ENCODE measurements at regions not wholly inside any gene's neighbourhood (a gene's known extent, or its start where the extent isn't known, plus 50 kb on each side); places are given as distances from the start of the nearest gene placed in this dataset.
A peak's percentile ranks its signal among the peaks of the same experiment; 100 is the strongest.

- Histone ChIP-seq H3K36me3 (no peaks in the 10 kb centered on the region), H3K27ac (replicated peaks) (peak overlapping the region; percentile 64), H3K4me3 (no peak overlapping the region), H3K27me3 (ENCODE audit: low read depth) (no peaks in the 10 kb centered on the region), H3K9me3 (replicated peaks) (peaks cover 5% of the 10 kb centered on the region), H3K4me1 (peaks cover 9% of the 10 kb centered on the region)
- DNase-seq: peak; percentile 27
- intact Hi-C loops (cut with micrococcal nuclease): no loop called here
- no peak for TF ChIP-seq CTCF (IDR thresholded peaks at IDR 0.05; ENCODE audit: borderline replicate concordance)
Observed at GRCh38 chr1:178594133-178594532, 81.2 kb downstream of the TEX35 start.

DNA sequence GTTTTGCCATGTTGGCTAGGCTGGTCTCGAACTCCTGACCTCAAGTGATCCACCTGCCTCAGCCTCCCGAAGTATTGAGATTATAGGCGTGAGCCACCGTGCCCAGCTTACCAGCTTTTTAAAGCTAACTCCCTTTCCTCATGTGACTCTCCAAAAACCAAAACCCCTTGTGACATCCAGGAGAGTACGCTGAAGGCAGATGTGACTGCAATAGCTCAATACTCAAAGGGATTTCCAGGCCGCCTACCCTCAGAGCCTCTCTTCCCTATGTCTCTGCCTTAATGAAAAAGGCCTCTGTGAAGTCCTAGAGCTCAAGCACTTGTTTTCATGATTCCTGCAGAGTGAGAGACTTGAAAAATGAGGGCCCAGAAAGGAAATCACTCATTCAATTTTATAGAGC is 82.6 kb downstream of the TEX35 start:
- Histone ChIP-seq H3K27me3 (ENCODE audit: low read depth) (no peaks in the 10 kb centered on the region), H3K9me3 (replicated peaks) (peaks cover 5% of the 10 kb centered on the region), H3K4me3 (no peak overlapping the region), H3K4me1 (peaks cover 9% of the 10 kb centered on the region), H3K27ac (replicated peaks) (no peak overlapping the region), H3K36me3 (no peaks in the 10 kb centered on the region)
- no peak for DNase-seq
- intact Hi-C loops (cut with micrococcal nuclease): no loop called here
- no peak for TF ChIP-seq CTCF (IDR thresholded peaks at IDR 0.05; ENCODE audit: borderline replicate concordance)

DNA sequence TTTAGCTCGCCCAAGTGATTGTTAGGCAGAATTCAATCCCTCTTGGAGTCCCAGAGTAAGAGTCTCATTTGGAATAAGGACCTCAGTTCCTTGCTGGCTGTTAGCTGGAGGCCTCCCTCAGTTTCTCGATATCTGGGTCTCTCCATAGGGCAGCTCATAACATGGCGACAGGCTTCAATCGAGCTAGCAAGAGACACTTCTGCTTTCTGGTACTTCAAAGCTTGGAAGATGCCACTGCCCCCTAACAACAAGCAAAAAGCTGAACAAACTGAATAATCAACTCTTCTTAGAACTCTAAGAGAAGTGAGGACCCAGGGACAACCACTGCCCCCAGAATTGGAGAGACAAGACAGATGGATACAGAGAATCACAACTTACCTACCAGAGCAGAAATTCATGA is 86.2 kb downstream of the TEX35 start:
- intact Hi-C loops (cut with micrococcal nuclease): no loop called here
- DNase-seq: no peak
- H3K4me1 ChIP-seq: peaks cover under 1% of the 10 kb centered on the region
- H3K27me3 ChIP-seq (ENCODE audit: low read depth): no peaks in the 10 kb centered on the region
- H3K9me3 ChIP-seq (replicated peaks): no peaks in the 10 kb centered on the region
- no peak for TF ChIP-seq CTCF (IDR thresholded peaks at IDR 0.05; ENCODE audit: borderline replicate concordance)
- H3K27ac ChIP-seq (replicated peaks): no peak overlapping the region
- H3K4me3 ChIP-seq: no peak overlapping the region
- no peaks in the 10 kb centered on the region for H3K36me3 ChIP-seq

- Histone ChIP-seq H3K4me1 (no peaks in the 10 kb centered on the region), H3K27me3 (ENCODE audit: low read depth) (no peaks in the 10 kb centered on the region), H3K9me3 (replicated peaks) (no peaks in the 10 kb centered on the region), H3K4me3 (no peak overlapping the region), H3K27ac (replicated peaks) (no peak overlapping the region), H3K36me3 (no peaks in the 10 kb centered on the region)
- DNase-seq: no peak
- intact Hi-C loops (cut with micrococcal nuclease): no loop called here
- no peak for TF ChIP-seq CTCF (IDR thresholded peaks at IDR 0.05; ENCODE audit: borderline replicate concordance)
Observed at GRCh38 chr1:178599745-178600144, 86.8 kb downstream of the TEX35 start.

GRCh38 chr1:178603926-178604325 is 91.0 kb downstream of the TEX35 start:
- DNase-seq: no peak
- Histone ChIP-seq H3K36me3 (no peaks in the 10 kb centered on the region), H3K9me3 (replicated peaks) (no peaks in the 10 kb centered on the region)

More at GRCh38 chr1:178603926-178604325, 91.0 kb downstream of the TEX35 start:
- intact Hi-C loops (cut with micrococcal nuclease): no loop called here
- no peak for TF ChIP-seq CTCF (IDR thresholded peaks at IDR 0.05; ENCODE audit: borderline replicate concordance)
- H3K4me1 ChIP-seq: peaks cover 14% of the 10 kb centered on the region
- no peak overlapping the region for H3K27ac ChIP-seq (replicated peaks)
- no peaks in the 10 kb centered on the region for H3K27me3 ChIP-seq (ENCODE audit: low read depth)
- H3K4me3 ChIP-seq: no peak overlapping the region

Data from left ventricle myocardium inferior (tissue), 1 donor.